GM20000 (cell line): ENCODE measurements at regions not wholly inside any gene's neighbourhood (a gene's known extent, or its start where the extent isn't known, plus 50 kb on each side); places are given as distances from the start of the nearest gene placed in this dataset.

Experiments used
- DNase-seq: peaks from one replicate; pipeline ENCODE4 v3.0.0; 2012; ENCODE audit warnings: low spot score
- CTCF ChIP-seq: IDR thresholded peaks from 2 replicates; pipeline ENCODE4 v1.5.1; 2012; ENCODE audit warnings: mild to moderate bottlenecking, control low read depth; ENCODE audit errors: extremely low read depth, missing control alignments

GRCh38 chr11:104731890-104732289, 166.4 kb downstream of the CASP12 start:
- no peak for DNase-seq
- no peak for TF ChIP-seq CTCF

GRCh38 chr11:104728927-104729326, 169.3 kb downstream of the CASP12 start:
- no peak for TF ChIP-seq CTCF
- DNase-seq = no peak

- no peak for TF ChIP-seq CTCF
- DNase-seq = no peak
Measured at GRCh38 chr11:104727768-104728167, 170.5 kb downstream of the CASP12 start.

GRCh38 chr11:104727095-104727494, 171.2 kb downstream of the CASP12 start:
- TF ChIP-seq CTCF = no peak
- DNase-seq = no peak

GRCh38 chr11:104725796-104726408, 172.4 kb downstream of the CASP12 start:
- no peak for DNase-seq
- TF ChIP-seq CTCF = no peak

- no peak for DNase-seq
- TF ChIP-seq CTCF = no peak
Measured at GRCh38 chr11:104713401-104713800, 184.9 kb downstream of the CASP12 start.

GRCh38 chr11:104705490-104706190, 192.6 kb downstream of the CASP12 start:
- peak; percentile 30 for DNase-seq

More at GRCh38 chr11:104705490-104706190, 192.6 kb downstream of the CASP12 start:
- no peak for TF ChIP-seq CTCF
